HG03095 (cell line): ENCODE measurements at regions not wholly inside any gene's neighbourhood (a gene's known extent, or its start where the extent isn't known, plus 50 kb on each side); places are given as distances from the start of the nearest gene placed in this dataset.
"Not testable (repeated sequence)": the region's sequence is repeated elsewhere in the genome, so short reads cannot be mapped to it uniquely, and the experiment has no call there.

Experiments
- ATAC-seq: cut with Tn5 transposase; IDR thresholded peaks from one replicate; pipeline ENCODE4 v1.9.1; 2021; ENCODE audit warnings: moderate library complexity; ENCODE audit not compliant: unreplicated experiment

DNA sequence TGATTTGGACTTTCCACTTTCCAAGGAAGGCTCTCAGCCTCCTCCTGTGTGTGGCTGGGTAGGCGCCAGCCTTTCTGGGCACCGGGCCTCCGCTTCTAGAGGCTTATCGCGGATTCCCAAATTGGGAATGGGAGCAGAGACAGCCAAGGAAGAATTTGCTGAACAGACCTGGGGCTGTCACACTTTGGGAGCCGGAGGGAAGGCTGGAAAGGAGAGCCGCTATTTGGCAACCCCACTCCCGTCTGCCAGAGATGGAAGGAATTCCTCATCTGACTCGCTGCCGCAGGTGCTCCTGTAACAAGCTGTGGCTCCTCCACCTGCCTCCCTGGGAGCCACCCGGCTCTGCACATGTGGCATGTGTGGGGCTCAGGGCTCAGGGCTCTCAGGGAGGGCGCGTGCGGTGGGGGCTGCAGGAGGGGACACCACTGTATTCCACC is 50.8 kb upstream of the ECHDC3 start:
- ATAC-seq: no peak

DNA sequence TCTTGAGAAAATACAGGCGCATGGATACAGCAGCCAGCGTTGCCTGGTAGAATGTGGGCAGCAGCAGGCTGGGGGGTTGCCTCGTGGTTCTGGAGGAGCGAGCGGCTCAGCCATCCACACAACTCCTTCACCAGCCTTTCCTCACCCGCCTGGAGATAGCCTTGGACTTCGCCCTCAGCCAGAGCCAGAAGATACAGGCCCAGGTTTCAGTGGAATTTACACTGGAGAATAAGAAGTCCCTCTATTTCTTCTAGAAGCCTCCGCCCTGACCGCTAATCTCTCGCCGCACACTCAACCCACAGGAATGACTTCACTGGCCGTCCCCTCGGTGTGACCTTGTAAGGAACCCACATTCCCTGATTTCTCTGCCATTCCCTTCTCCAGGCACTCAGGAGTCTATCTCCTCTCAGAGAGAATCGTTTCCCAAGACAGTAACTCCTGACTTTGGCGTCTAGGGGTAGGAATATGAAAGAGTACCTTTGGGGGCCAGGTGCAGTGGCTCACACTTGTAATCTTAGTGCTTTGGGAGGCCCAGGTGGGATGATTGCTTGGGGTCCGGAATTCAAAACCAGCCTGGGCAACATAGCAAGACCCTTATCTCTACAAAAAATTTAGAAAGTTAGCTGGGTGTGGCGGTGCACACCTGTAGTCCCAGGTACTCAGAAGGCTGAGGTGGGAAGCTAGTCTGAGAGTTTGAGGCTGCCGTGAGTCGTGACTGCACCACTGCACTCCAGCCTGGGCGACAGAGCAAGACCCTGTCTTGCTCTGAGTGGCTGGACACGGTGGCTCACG is 52.0 kb upstream of the ECHDC3 start:
- ATAC-seq: no peak

DNA sequence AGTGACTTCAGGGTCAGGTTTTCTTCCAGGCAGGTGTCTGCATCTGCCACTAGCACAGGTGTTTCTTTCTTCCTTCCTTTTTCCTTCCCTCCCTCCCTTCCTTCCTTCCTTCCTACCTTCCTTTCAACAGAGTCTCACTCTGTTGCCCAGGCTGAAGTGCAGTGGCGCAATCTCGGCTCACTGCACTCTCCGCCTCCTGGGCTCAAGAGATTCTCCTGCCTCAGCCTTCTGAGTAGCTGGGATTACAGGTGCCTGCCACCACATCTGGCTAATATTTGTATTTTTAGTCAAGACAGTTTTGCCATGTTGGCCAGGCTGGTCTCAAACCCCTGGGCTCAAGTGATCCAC is 53.8 kb upstream of the ECHDC3 start:
- ATAC-seq: not testable (repeated sequence)

DNA sequence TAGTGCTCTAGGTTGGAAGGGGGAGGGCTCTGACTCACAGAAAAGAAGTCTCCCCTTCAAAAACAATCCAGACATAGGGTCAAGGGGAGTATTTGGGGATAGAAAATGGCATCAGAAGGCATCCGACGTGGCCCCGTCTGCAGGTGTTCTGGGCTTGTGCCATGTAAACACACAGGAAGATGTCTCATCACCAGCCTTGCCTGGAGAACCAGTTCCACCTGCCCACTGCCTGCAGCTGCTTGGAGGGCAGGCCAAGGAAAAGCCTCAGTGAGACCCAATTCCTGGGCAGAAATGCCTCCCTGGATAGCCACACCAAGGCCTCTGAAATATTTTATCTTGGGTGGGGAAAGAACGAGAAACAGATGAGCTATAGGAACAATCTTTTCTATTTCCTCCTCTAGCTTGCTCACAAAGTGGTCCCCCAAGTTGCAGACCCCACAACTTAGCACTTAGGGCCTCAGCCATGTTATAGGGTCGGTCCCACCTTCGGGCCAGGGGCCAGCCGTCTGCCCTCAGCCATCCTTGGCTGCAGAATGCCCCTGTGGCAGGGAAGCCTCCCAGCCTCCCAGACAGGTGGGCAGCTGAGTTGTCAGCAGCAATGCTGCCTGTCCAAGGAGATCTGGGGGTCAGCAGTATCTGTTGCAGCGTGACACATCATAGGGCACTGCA is 54.3 kb upstream of the ECHDC3 start:
- ATAC-seq: no peak

DNA sequence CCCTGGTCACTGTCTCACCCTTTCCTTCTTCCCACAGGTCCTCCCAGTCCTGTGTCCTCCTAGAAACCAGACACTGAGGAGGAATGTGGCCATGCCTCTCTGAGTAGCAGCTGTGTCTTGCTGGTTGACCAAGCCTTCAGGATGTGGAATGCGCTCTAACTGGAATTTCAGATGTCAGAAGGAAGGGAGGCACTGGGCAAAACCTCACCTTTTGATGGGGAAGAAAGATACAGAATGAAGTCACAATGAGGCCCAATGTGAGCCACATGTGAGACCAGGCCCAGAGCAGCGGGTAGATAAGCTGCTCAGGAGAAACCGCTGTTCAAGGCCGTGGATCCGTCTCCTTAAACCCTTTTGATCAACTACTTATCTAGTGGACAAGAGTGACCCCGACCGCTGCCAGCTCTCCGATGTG is 54.8 kb upstream of the ECHDC3 start:
- ATAC-seq: no peak

DNA sequence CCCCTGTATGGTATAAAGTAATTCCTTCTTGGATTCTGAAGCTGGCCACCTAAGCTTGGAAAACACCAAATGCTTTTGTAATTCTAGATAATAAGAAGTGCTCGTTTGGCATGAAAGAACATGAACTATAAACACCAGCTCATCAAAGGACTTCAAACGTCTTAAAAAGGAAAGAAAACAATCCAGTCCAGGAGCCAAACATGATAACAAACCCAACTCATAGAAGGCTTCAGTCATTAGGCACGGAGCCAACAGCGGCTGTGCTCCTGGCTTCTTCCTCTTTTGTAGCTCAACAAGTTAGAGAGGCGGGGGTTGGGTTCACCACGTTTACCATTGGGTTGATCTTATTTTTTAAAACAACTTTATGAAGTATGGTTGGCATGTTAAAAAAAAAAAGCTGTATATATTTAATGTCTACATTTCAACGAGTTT is 56.4 kb upstream of the ECHDC3 start:
- ATAC-seq: no peak

DNA sequence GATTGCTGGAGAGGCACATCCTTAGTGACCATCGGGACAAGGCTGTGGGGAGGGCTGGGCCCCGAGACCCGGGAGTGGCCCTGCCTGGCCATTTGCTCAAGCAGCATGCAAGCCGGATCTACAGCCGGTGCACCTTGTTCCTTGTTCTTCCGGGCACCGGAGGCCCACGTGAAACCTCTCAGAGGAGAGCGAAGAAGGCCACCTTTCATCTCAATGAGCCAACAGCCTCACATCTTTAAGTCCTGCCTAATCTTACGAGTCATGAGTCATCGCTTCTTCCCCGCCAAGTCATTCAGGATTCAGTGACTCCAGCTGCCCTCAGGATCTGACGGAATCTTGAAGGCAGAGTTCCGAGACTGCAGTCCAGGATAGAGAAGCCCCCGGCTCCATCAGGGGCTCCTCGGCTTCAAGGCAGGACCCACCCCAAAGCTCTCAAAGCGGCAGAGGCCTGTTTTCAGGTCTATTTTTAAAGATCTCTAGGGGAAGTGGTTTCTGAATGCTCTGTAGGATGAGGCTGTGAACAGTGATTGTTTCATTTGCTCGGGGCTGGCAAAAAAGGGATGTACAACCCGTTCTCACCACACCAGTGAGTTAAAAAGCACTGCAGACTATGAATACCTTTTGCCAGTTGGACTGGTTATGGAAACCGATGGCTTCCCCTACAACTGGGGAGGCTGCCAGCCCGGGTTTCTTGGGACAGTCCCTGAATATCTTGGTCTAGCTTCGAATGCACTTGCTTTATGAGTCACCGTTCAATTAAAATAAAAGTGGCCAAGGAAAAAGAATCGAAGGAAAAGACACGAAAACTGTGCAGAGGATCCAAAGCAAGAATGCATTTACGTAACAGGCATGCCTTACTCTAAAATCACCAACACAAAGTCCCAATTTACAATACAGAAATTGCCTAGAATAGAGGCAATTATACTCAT is 57.2 kb upstream of the ECHDC3 start:
- peak; percentile 66 for ATAC-seq

DNA sequence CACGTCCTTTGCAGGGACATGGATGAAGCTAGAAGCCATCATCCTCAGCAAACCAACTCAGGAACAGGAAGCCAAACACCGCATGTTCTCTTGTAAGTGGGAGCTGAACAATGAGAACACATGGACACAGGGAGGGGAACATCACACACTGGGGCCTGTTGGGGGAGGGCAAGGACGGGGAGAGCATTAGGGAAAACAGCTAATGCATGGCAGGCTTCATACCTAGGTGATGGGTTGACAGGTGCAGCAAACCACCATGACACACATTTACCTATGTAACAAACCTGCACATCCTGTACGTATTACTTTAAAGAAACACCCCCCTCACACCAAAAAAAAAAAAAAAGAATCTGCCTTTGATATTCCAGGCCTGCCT is 57.9 kb upstream of the ECHDC3 start:
- peak; percentile 1 for ATAC-seq

DNA sequence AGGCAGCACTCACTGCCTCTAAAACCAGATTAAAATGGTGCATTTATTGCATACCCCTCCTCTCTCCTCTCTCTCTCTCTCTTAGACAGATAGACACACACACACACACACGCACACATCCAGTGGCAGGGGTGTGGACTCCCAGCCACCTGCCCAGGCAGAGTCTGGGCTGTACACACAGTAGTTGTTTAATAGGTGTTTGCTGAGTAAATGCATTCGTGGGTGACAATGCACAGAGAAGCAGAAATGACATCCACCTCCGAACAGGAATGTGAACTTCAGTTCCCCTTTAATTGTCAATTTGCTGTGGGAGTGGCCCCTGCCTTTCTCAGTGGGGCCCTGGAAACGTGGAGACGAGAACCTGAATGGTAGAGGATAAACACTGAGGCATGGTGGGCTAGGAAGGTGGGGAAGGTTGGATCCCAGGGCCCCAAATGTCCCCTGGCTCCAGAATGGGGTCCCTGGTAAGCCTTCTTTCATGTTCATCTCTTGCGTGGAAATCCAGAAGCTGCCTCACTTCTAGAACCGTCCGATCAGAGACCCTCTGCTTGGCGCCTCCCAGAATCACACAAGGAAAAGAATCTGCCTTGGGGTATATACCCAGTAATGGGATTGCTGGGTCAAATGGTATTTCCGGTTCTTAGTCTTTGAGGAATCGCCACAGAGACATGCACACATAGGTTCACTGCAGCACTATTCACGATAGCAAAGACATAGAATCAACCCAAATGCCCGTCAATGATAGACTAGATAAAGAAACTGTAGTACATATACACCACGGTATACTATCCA is 58.5 kb upstream of the ECHDC3 start:
- no peak for ATAC-seq

DNA sequence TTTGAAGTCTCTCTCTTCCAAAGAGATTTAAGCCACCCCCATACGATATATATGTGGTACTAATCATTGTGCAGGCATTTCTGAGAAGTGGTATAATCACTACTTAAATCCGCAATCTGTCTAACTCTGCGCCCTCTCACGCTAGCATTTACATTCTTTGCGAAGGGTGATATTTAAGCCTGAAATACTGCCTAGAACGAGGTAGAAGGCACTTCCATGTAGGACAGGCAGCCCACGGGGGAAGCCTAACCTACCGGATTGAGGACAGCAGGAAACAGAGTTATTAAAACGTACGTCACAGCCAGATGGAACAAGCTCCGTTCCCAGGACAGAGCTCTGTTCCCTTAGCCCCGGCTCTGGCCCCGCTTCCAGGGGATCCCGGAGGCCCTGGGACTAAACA is 59.3 kb upstream of the ECHDC3 start:
- ATAC-seq: no peak

DNA sequence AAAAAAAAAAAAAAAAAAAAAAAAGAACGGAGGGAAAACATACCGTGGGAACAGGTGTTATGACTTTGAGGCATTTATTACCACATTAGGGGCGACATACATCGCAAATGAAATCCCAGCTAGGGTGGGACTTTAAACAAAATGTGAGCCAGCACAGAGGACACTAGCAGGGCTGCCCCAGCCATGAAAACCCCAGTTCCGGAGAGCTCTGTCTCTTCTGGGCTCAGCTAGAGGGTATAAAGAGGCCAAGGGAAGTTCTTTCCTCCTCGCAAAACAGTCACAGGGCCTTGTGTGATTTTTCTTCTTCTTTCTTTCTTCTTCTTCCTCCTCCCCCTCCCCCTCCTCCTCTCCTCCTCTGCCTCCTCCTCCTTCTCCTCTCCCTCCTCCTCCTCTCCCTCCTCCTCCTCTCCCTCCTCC is 59.9 kb upstream of the ECHDC3 start:
- ATAC-seq: no peak

DNA sequence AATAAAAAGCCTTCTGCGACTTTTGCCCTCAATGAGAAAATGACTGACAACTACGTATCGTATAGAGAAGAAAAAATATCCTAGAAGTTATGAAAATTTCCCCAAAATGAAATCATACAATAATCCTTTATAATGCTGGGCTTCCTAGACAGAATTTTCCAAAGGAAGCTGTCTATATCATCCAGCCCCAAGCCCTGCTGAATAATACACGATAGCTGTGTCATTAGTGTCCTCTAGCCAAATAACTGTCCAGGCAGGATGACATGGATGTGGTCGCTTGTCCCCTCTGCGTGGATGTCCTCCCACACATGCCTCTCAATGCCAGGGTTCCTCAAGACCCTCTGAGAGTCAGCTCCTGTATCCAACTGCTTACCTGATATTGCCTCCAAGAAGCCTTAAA is 61.7 kb upstream of the ECHDC3 start:
- ATAC-seq: no peak

DNA sequence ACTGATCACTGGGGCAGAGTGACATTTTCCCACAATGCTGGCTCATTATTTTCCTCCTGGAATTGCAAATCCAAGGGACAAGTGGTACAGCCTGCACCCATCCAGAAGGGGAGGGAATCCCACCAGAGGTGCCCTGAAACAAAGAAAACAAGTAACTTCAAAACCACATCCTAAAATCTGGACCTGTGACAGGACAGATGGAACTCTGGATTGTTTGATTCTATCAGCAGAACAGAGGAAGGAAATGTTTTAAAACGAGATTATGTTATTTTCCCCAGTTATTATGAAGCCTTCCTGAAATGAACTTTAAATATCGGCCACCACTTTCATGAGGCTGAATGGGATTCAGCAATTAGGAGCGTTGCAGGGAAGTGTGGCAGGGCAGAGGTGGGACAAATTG is 62.2 kb upstream of the ECHDC3 start:
- no peak for ATAC-seq

DNA sequence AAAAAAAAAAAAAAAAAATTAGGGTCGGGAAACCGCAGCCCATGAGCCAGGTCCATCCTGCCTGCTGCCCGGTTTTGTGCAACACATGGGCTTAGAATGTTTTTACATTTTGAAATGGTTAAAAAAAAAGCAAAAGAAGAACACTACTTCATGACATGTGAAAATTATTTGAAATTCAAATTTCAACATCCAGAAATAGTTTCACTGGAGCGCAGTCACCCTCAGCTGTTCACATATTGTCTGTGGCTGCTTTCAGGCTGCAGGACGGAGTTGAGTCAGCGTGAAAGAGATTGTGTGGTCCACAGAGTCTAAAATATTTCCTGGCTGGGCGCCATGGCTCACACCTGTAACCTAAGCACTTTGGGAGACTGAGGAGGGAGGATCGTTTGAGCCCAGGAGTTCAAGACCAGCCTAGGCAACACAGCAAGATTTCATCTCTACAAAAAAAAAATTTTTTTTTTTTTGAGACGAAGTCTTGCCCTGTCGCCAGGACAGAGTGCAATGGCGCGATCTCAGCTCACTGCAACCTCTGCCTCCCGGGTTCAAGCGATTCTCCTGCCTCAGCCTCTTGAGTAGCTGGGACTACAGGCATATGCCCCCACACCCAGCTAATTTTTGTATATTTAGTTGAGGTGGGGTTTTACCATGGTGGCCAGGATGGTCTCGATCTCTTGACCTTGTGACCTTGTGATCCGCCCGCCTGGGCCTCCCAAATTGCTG is 63.9 kb upstream of the ECHDC3 start:
- peak; percentile 84 for ATAC-seq

DNA sequence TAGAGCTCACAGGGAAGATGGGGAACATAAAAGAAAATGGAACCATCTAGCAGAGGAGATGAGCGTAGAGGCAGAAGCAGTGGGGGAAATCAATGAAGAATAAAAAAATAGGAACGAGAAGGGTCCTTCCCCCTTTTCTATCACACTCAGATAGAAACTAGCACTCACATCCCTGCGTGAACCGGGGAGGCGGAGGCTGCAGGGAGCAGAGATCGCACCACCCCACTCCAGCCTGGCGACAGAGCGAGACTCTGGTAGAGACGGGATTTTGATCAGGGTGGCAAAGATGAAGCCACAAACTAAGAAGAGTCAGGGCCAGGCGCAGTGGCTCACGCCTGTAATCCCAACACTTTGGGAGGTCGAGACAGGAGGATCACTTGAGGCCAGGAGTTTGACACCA is 64.7 kb upstream of the ECHDC3 start:
- no peak for ATAC-seq

DNA sequence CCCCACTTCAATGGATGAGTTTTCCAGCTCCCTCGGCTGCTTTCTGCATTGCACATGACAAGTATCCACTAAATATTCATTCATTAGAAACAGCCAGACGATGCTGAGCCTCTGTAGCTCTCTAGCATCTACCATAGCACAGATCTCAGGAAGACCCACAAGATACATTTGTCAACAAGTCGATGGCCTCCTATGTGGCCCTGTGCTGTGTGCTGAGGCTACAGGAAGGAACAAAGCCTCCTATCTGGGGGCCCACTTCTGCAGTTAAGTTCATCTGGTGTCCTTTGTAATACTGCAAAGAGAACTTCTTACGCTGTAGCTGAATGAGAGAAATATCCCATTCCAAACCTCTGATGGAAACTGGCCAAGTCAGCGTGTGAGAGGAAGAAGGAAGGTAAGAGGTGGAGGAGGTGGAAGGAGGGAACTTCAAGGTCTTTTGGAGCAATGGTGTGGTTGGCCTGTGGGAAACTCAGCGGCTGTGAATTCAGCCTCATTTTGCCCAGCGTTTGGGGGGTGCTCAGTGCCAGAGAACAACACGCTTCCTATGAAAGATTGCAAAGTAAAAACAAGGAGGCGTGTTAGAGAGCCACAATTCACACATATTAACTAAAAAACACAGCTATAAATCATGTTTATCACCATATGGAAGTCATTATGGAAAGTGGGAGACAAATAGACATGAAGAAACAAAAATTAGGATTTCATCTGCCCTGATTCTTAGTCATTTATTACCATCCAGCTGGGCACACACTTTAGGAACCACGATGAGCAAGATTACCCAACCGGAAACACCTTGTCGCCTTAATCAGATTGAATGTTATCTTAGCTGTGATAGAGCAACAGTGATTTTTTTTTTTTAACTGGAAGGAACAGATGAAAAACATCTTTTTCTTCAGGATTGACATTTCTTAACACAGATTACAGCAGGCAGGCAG is 62.2 kb upstream of the USP6NL start:
- no peak for ATAC-seq

DNA sequence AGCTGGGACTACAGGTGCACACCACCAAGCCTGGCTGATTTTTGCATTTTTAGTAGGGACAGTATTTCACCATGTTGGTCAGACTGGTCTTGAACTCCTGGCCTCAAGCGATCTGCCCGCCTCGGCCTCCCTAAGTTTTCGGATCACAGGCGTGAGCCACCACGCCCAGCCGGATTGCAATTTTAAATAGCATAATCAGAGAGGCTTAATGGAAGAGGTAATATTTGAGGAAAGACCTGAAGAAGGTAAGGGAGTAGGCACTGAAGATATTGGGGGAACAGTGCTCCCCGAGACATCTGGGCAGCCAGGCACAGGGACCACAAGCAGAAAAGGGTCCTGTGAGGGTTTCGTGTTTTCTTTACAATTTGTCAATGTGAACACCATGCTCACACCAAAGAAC is 61.4 kb upstream of the USP6NL start:
- ATAC-seq: no peak

DNA sequence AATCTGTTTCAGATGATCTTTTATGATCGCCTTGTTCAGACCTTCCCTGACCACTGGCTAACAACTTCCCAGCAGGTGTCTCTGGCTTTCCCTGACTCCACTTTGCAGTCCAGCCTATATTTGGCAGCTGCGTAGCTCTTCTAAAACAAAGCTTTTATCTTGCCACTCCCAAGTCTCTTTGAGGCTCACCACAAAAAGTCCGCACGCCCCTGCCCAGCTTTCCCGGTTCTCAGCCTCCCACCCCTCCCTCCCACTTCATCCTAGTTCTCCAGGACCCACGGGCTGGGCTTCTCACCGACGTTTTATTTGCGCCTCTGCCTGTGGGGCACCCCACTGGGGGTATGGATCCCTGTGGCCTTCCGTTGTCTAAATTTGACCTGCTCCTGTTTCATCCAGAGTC is 58.9 kb upstream of the USP6NL start:
- no peak for ATAC-seq
